HCT116 (cell line): ENCODE measurements at regions not wholly inside any gene's neighbourhood (a gene's known extent, or its start where the extent isn't known, plus 50 kb on each side); places are given as distances from the start of the nearest gene placed in this dataset.
"Not testable (repeated sequence)": the region's sequence is repeated elsewhere in the genome, so short reads cannot be mapped to it uniquely, and the experiment has no call there.

Experiments used
- ATAC-seq: fragments of 200-7000 bp; cut with Tn5 transposase; 2 replicates; pipeline ENCODE4 v1.9.1; 2020; ENCODE audit warnings: mild to moderate bottlenecking, moderate library complexity
- BruUV-seq: library from RNA; stranded (reverse); fragments of 400-500 nt; replicated peaks from 2 replicates; lab custom pipeline; 2021; lab: Mats Ljungman, UMichigan
- CTCF ChIA-PET: fragments of 300-600 bp; sonication (Branson Sonifier 250); formaldehyde crosslinking; loops from one replicate; lab custom pipeline; 2021; ENCODE audit warnings: antibody characterized with exemption; lab: Charles Lee
- POLR2A ChIA-PET: fragments of 300-600, 350-600 bp; sonication (Branson Sonifier 250); formaldehyde crosslinking; loops from one replicate; lab custom pipeline; 2021; ENCODE audit warnings: antibody characterized with exemption; lab: Charles Lee
- RAD21 ChIA-PET, 2 experiments: fragments of 300-600 bp; sonication (Branson Sonifier 250); formaldehyde crosslinking; loops; one replicate each; lab custom pipeline; 2023; ENCODE audit warnings: low total read pairs in 2 of 2; ENCODE audit not compliant: uncharacterized antibody in 2 of 2, unreplicated experiment in 2 of 2, low non-redundant PET in 1 of 2; lab: Charles Lee
- DNase-seq: peaks from one replicate; pipeline ENCODE4 v3.0.0-alpha.2; 2010; ENCODE audit warnings: low read depth, low spot score
- H2AFZ ChIP-seq: fragments of 200-600 bp; shearing (Covaris generic), sonication (generic); 2 replicates; pipeline ENCODE4 v1.6.1; 2017; ENCODE audit warnings: low read depth, mixed run types, mixed read lengths, antibody characterized with exemption, low read length; ENCODE audit not compliant: poor library complexity, severe bottlenecking
- H3K27ac ChIP-seq: 2 replicates; pipeline ENCODE4 v1.5.1; 2012; ENCODE audit warnings: low read depth, low read length
- H3K27me3 ChIP-seq: fragments of 200-600 bp; sonication (generic); 2 replicates; pipeline ENCODE4 v1.6.1; 2016; ENCODE audit warnings: mixed run types, low read length, mixed read lengths; ENCODE audit not compliant: insufficient read depth
- H3K36me3 ChIP-seq, 2 experiments: fragments of 200-500 bp in 1 of 2; fragments of 200-600 bp in 1 of 2; sonication (Bioruptor generic) in 1 of 2; sonication (generic) in 1 of 2; 2 replicates each; pipeline versions ENCODE4 v1.5.1 to v1.6.1; 2014 to 2016; ENCODE audit warnings: low read length in 2 of 2, inconsistent platforms in 1 of 2, mixed read lengths in 1 of 2, mixed run types in 1 of 2; ENCODE audit not compliant: insufficient read depth in 2 of 2, control insufficient read depth in 1 of 2
- H3K4me1 ChIP-seq, 2 experiments: fragments of 200-600 bp in 1 of 2; sonication (generic) in 1 of 2; 2 replicates each; pipeline versions ENCODE4 v1.5.1 to v1.6.1; 2012 to 2017; ENCODE audit warnings: low read length in 2 of 2, inconsistent platforms in 1 of 2, mild to moderate bottlenecking in 1 of 2, mixed read lengths in 1 of 2, mixed run types in 1 of 2, moderate library complexity in 1 of 2; ENCODE audit not compliant: insufficient read depth in 2 of 2, control insufficient read depth in 1 of 2
- H3K4me2 ChIP-seq: fragments of 200-600 bp; sonication (generic); 2 replicates; pipeline ENCODE4 v1.6.1; 2017; ENCODE audit warnings: mixed run types, low read length, mixed read lengths
- H3K4me3 ChIP-seq, 2 experiments: fragments of 200-600 bp in 1 of 2; sonication (generic) in 1 of 2; replicated peaks in 1 of 2; 2 replicates each; pipeline ENCODE4 v1.5.1; 2011 to 2016; ENCODE audit warnings: low read length in 2 of 2, control low read depth in 1 of 2, low read depth in 1 of 2, mild to moderate bottlenecking in 1 of 2, mixed read lengths in 1 of 2, mixed run types in 1 of 2
- H3K79me2 ChIP-seq: fragments of 200-600 bp; sonication (generic); 2 replicates; pipeline ENCODE4 v1.6.1; 2017; ENCODE audit warnings: mild to moderate bottlenecking, mixed run types, low read length, moderate library complexity, mixed read lengths; ENCODE audit not compliant: insufficient read depth
- H3K9ac ChIP-seq: fragments of 200-600 bp; sonication (generic); 2 replicates; pipeline ENCODE4 v1.6.1; 2016; ENCODE audit warnings: low read length, mixed read lengths
- H3K9me2 ChIP-seq: fragments of 200-600 bp; sonication (generic), shearing (Covaris generic); 2 replicates; pipeline ENCODE4 v1.6.1; 2017; ENCODE audit warnings: mixed run types, mild to moderate bottlenecking, moderate library complexity; ENCODE audit not compliant: insufficient read depth
- H3K9me3 ChIP-seq, 2 experiments: fragments of 200-500 bp in 1 of 2; fragments of 200-600 bp in 1 of 2; sonication (Bioruptor generic) in 1 of 2; sonication (generic) in 1 of 2; 2 replicates each; pipeline ENCODE4 v1.6.1; 2014 to 2017; ENCODE audit warnings: low read length in 2 of 2, mixed read lengths in 2 of 2, inconsistent platforms in 1 of 2, low read depth in 1 of 2, mild to moderate bottlenecking in 1 of 2, mixed run types in 1 of 2, moderate library complexity in 1 of 2; ENCODE audit not compliant: control insufficient read depth in 1 of 2, insufficient read depth in 1 of 2
- H4K20me1 ChIP-seq: fragments of 200-600 bp; sonication (generic), shearing (Covaris generic); 2 replicates; pipeline ENCODE4 v1.6.1; 2017; ENCODE audit warnings: mixed run types, mild to moderate bottlenecking, moderate library complexity; ENCODE audit not compliant: insufficient read depth
- intact Hi-C: fragments of 100-400 bp; cut with micrococcal nuclease; formaldehyde crosslinking; loops from 2 replicates; pipeline ENCODE4 v1.10.0; 2022

GRCh38 chr15:22599526-22600320 lies 141.0 kb downstream of the GOLGA6L22 start:
- DNase-seq, intact Hi-C loops, BruUV-seq: not testable (repeated sequence)

GRCh38 chr15:22616976-22617375 lies 158.3 kb downstream of the GOLGA6L22 start:
- CTCF ChIA-PET, intact Hi-C loops: not testable (repeated sequence)

More at GRCh38 chr15:22599526-22600320, 141.0 kb downstream of the GOLGA6L22 start:
- H3K9me2 ChIP-seq, CTCF ChIA-PET, H3K36me3 ChIP-seq, POLR2A ChIA-PET, H3K27me3 ChIP-seq, H3K9ac ChIP-seq, H3K27ac ChIP-seq, H4K20me1 ChIP-seq, H3K4me1 ChIP-seq, H3K4me3 ChIP-seq, H3K9me3 ChIP-seq, H3K4me2 ChIP-seq, H2AFZ ChIP-seq, H3K79me2 ChIP-seq, ATAC-seq, RAD21 ChIA-PET: not testable (repeated sequence)

GRCh38 chr15:22631789-22632188 lies 154.7 kb upstream of the NIPA1 start:
- DNase-seq, H3K27ac ChIP-seq, H2AFZ ChIP-seq, H4K20me1 ChIP-seq, RAD21 ChIA-PET, BruUV-seq, ATAC-seq, H3K27me3 ChIP-seq, H3K9ac ChIP-seq, H3K79me2 ChIP-seq, POLR2A ChIA-PET, H3K4me2 ChIP-seq, H3K4me1 ChIP-seq, CTCF ChIA-PET, H3K9me3 ChIP-seq, H3K4me3 ChIP-seq, H3K36me3 ChIP-seq, H3K9me2 ChIP-seq, intact Hi-C loops: not testable (repeated sequence)

More at GRCh38 chr15:22616976-22617375, 158.3 kb downstream of the GOLGA6L22 start:
- H3K36me3 ChIP-seq, ATAC-seq, H3K4me2 ChIP-seq, H3K9me2 ChIP-seq, H4K20me1 ChIP-seq, DNase-seq, H2AFZ ChIP-seq, H3K4me1 ChIP-seq, H3K27ac ChIP-seq, RAD21 ChIA-PET, H3K9me3 ChIP-seq, H3K27me3 ChIP-seq, BruUV-seq, H3K9ac ChIP-seq, H3K4me3 ChIP-seq, POLR2A ChIA-PET, H3K79me2 ChIP-seq: not testable (repeated sequence)

GRCh38 chr15:22639983-22640382 lies 146.5 kb upstream of the NIPA1 start:
- CTCF ChIA-PET, H3K4me3 ChIP-seq, BruUV-seq: not testable (repeated sequence)

More at GRCh38 chr15:22639983-22640382, 146.5 kb upstream of the NIPA1 start:
- H3K4me2 ChIP-seq, H3K79me2 ChIP-seq, H2AFZ ChIP-seq, H3K9me2 ChIP-seq, H3K9ac ChIP-seq, H3K4me1 ChIP-seq, DNase-seq, ATAC-seq, H3K36me3 ChIP-seq, RAD21 ChIA-PET, H3K27ac ChIP-seq, H3K27me3 ChIP-seq, H3K9me3 ChIP-seq, intact Hi-C loops, POLR2A ChIA-PET, H4K20me1 ChIP-seq: not testable (repeated sequence)
